CD4-positive, alpha-beta memory T cell (primary cell): ENCODE measurements at regions not wholly inside any gene's neighbourhood (a gene's known extent, or its start where the extent isn't known, plus 50 kb on each side); places are given as distances from the start of the nearest gene placed in this dataset.

Experiments used
- CTCF ChIA-PET: fragments of 350-600 bp; sonication (Branson Sonifier 250); formaldehyde crosslinking; loops from one replicate; lab custom pipeline; 2021; ENCODE audit warnings: inconsistent platforms; ENCODE audit not compliant: partially characterized antibody; lab: Charles Lee
- POLR2A ChIA-PET: fragments of 350-600 bp; sonication (Branson Sonifier 250); formaldehyde crosslinking; loops from one replicate; lab custom pipeline; 2021; ENCODE audit not compliant: partially characterized antibody; lab: Charles Lee
- DNase-seq, 5 donors: peaks; one replicate each; pipeline versions ENCODE4 v3.0.0 to v3.0.0-alpha.2; 2020 to 2022; ENCODE audit warnings: mixed read lengths in 1 of 5
- H3K27ac ChIP-seq: one replicate; pipeline ENCODE4 v1.7.0; 2013; ENCODE audit warnings: low read depth, low read length
- H3K27me3 ChIP-seq: 2 replicates; pipeline ENCODE4 v1.7.0; 2013; ENCODE audit warnings: mild to moderate bottlenecking, low read length, moderate library complexity; ENCODE audit not compliant: insufficient read depth
- H3K36me3 ChIP-seq: 2 replicates; pipeline ENCODE4 v1.7.0; 2013; ENCODE audit warnings: mild to moderate bottlenecking, low read length, moderate library complexity; ENCODE audit not compliant: insufficient read depth
- H3K4me1 ChIP-seq: 2 replicates; pipeline ENCODE4 v1.7.0; 2013; ENCODE audit warnings: mild to moderate bottlenecking, low read length, moderate library complexity; ENCODE audit not compliant: insufficient read depth
- H3K4me3 ChIP-seq, 2 donors: one replicate each; pipeline ENCODE4 v1.7.0; 2013; ENCODE audit warnings: low read length in 2 of 2, mild to moderate bottlenecking in 1 of 2
- H3K9me3 ChIP-seq, 2 donors: one replicate each; pipeline ENCODE4 v1.7.0; 2013; ENCODE audit warnings: low read length in 2 of 2, control low read depth in 1 of 2; ENCODE audit not compliant: control insufficient read depth in 1 of 2
- H3K27ac Mint-ChIP-seq, 7 donors: one replicate each; pipeline ENCODE4 v1.8.0; 2020 to 2021; ENCODE audit warnings: mixed read lengths in 7 of 7, mild to moderate bottlenecking in 6 of 7, inconsistent platforms in 3 of 7, moderate library complexity in 3 of 7
- H3K27me3 Mint-ChIP-seq, 2 donors: one replicate each; pipeline ENCODE4 v1.8.0; 2020 to 2021; ENCODE audit warnings: mixed read lengths in 2 of 2
- H3K36me3 Mint-ChIP-seq, 2 donors: one replicate each; pipeline ENCODE4 v1.8.0; 2020 to 2021; ENCODE audit warnings: mixed read lengths in 2 of 2, inconsistent platforms in 1 of 2, mild to moderate bottlenecking in 1 of 2
- H3K4me1 Mint-ChIP-seq, 4 donors: one replicate each; pipeline ENCODE4 v1.8.0; 2020 to 2021; ENCODE audit warnings: mixed read lengths in 4 of 4, mild to moderate bottlenecking in 1 of 4
- H3K4me3 Mint-ChIP-seq, 8 donors: one replicate each; pipeline ENCODE4 v1.8.0; 2020 to 2021; ENCODE audit warnings: mixed read lengths in 8 of 8, mild to moderate bottlenecking in 7 of 8, moderate library complexity in 6 of 8, inconsistent platforms in 3 of 8
- H3K9me3 Mint-ChIP-seq, 8 donors: one replicate each; pipeline ENCODE4 v1.8.0; 2020 to 2021; ENCODE audit warnings: mixed read lengths in 8 of 8, mild to moderate bottlenecking in 5 of 8, inconsistent platforms in 3 of 8, moderate library complexity in 1 of 8
- intact Hi-C: fragments of 100-400 bp; cut with micrococcal nuclease; formaldehyde crosslinking; loops from one replicate; pipeline ENCODE4 v1.15.1; 2023

DNA sequence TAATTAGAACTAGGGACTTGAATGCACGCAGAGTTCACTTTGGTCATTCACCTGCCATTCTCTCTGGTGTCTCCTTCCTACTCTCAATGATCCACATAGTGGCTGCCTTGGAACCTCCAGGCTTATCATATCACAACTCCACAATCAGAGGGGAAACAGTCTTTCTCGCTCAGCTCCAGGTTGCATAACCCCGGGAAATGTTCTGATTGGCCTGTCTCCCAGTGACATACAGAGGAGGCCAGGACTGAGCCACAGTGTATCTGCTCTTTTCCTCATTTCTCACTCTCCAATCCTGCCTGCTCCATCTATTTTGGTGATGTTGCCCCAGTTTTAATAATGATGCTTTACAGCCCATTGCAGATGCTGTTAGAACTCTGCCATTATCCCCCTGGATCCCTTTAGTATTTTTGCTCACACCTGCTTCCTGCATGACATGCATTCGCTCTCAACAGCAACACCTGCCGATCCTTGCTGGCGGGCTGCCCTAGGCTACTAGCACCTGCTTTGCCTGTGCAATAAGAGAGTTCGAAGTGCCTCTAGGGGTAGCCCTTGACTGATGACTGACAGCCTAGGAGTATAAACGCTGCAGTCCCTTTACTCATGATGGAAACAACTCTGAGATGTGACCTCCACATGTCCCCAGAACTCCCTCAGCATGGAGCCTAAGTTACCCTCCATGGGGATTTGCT lies 211.3 kb upstream of the RPS6KA3 start:
- Mint-ChIP-seq H3K9me3 (no peaks in the 10 kb centered on the region), H3K4me1 (no peaks in the 10 kb centered on the region), H3K27ac (no peak overlapping the region), H3K27me3 (no peaks in the 10 kb centered on the region), H3K4me3 (no peak overlapping the region), H3K36me3 (no peaks in the 10 kb centered on the region)
- CTCF ChIA-PET, result no interaction called here
- Histone ChIP-seq H3K4me3 (no peak overlapping the region), H3K27ac (no peak overlapping the region), H3K9me3 (no peaks in the 10 kb centered on the region), H3K36me3 (no peaks in the 10 kb centered on the region), H3K27me3 (no peaks in the 10 kb centered on the region), H3K4me1 (no peaks in the 10 kb centered on the region)
- POLR2A ChIA-PET, result no interaction called here
- no peak for DNase-seq
- intact Hi-C loops, result no loop called here

DNA sequence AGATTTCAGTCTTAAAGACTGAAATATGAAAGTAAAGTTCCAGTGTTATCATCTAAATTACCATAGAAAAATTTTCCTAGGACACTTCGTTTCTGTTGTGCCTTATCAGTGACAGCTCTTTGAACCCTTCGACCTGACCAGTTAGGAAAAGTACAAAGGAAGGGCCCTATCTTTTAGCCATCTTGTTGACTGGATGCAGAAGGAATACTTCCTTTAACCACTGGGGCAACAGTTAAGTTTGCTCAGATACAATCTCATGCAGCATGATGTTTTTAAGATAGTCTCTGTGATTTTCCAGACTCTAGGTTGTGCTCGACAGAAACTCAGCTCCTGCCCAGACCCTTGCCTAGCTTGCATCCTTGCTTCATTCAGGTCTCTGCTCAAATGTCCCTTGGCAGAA lies 210.5 kb upstream of the RPS6KA3 start:
- POLR2A ChIA-PET, result no interaction called here
- Mint-ChIP-seq H3K27ac (no peak overlapping the region), H3K4me3 (no peak overlapping the region), H3K27me3 (no peaks in the 10 kb centered on the region), H3K9me3 (no peaks in the 10 kb centered on the region), H3K36me3 (no peaks in the 10 kb centered on the region), H3K4me1 (no peaks in the 10 kb centered on the region)
- CTCF ChIA-PET, result no interaction called here
- H3K36me3 ChIP-seq, result no peaks in the 10 kb centered on the region
- no peak overlapping the region for H3K4me3 ChIP-seq
- H3K4me1 ChIP-seq, result no peaks in the 10 kb centered on the region
- no peak for DNase-seq
- no peaks in the 10 kb centered on the region for H3K9me3 ChIP-seq
- no peaks in the 10 kb centered on the region for H3K27me3 ChIP-seq
- H3K27ac ChIP-seq, result no peak overlapping the region
- intact Hi-C loops, result no loop called here

DNA sequence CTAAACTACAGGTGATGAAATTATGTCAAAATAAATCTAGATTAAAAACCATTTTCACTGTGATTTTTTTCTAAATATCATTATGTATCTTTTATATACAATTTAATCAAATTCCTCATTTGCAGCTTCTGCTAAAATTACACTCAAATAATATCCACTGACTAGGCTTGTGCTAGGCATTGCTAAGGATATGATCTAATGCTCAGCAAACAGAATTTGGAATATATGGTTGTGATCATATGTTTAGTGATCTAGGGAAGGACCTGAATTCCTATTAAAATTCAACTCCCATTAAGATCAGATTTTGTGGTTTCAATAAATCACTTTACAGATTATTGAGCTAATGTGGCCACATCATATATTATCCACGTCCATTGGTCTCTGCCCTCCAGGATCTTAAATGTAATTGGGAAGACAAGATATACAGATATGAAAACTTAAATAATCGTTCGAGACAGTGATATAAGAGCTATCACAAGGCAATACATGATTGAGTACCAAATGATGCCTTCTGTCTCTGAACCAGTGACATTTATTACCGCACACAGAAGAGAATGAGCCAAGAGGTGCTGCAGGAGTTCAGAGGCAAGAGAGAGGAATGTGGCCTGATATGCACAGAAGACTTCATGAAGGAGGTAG lies 206.0 kb upstream of the RPS6KA3 start:
- ChIA-PET POLR2A (interaction anchor here (1.1 kb wide), 1 partner anchor 27 kb away, joined by 3 read pairs; no protein-coding TSS in a partner anchor), CTCF (interaction anchor here (1.1 kb wide), 1 partner anchor 10 kb away, joined by 4 read pairs; no protein-coding TSS in a partner anchor)
- no peak for DNase-seq
- H3K9me3 Mint-ChIP-seq, result no peaks in the 10 kb centered on the region
- no peak overlapping the region for H3K4me3 Mint-ChIP-seq
- no peaks in the 10 kb centered on the region for H3K36me3 Mint-ChIP-seq
- Histone ChIP-seq H3K9me3 (no peaks in the 10 kb centered on the region), H3K36me3 (no peaks in the 10 kb centered on the region), H3K4me3 (no peak overlapping the region), H3K27me3 (no peaks in the 10 kb centered on the region), H3K4me1 (no peaks in the 10 kb centered on the region), H3K27ac (no peak overlapping the region)
- H3K27me3 Mint-ChIP-seq, result no peaks in the 10 kb centered on the region
- H3K27ac Mint-ChIP-seq, result no peak overlapping the region
- intact Hi-C loops, result no loop called here
- H3K4me1 Mint-ChIP-seq, result no peaks in the 10 kb centered on the region

GRCh38 chrX:20472148-20472547 lies 205.4 kb upstream of the RPS6KA3 start:
- intact Hi-C loops, result no loop called here
- Mint-ChIP-seq H3K4me3 (no peak overlapping the region), H3K27ac (no peak overlapping the region), H3K27me3 (no peaks in the 10 kb centered on the region), H3K36me3 (no peaks in the 10 kb centered on the region), H3K9me3 (peaks cover 0 to 1% (median 0%) of the 10 kb centered on the region in 8 donors), H3K4me1 (no peaks in the 10 kb centered on the region)
- Histone ChIP-seq H3K9me3 (no peaks in the 10 kb centered on the region), H3K4me3 (no peak overlapping the region), H3K36me3 (no peaks in the 10 kb centered on the region), H3K4me1 (no peaks in the 10 kb centered on the region), H3K27ac (no peak overlapping the region), H3K27me3 (no peaks in the 10 kb centered on the region)
- ChIA-PET CTCF (interaction anchor here (1.1 kb wide), 1 partner anchor 9 kb away, joined by 4 read pairs; no protein-coding TSS in a partner anchor), POLR2A (interaction anchor here (1.1 kb wide), 1 partner anchor 28 kb away, joined by 3 read pairs; no protein-coding TSS in a partner anchor)
- DNase-seq, result no peak

GRCh38 chrX:20471483-20471882 lies 204.8 kb upstream of the RPS6KA3 start:
- Mint-ChIP-seq H3K4me3 (no peak overlapping the region), H3K4me1 (no peaks in the 10 kb centered on the region), H3K9me3 (peaks cover 0 to 1% (median 0%) of the 10 kb centered on the region in 8 donors), H3K27me3 (no peaks in the 10 kb centered on the region), H3K36me3 (no peaks in the 10 kb centered on the region), H3K27ac (no peak overlapping the region)
- Histone ChIP-seq H3K4me3 (no peak overlapping the region), H3K27ac (no peak overlapping the region), H3K36me3 (no peaks in the 10 kb centered on the region), H3K4me1 (no peaks in the 10 kb centered on the region), H3K9me3 (no peaks in the 10 kb centered on the region), H3K27me3 (no peaks in the 10 kb centered on the region)
- intact Hi-C loops, result no loop called here
- ChIA-PET POLR2A (interaction anchor here (1.1 kb wide), 1 partner anchor 29 kb away, joined by 3 read pairs; no protein-coding TSS in a partner anchor), CTCF (interaction anchor here (1.1 kb wide), 1 partner anchor 8 kb away, joined by 4 read pairs; no protein-coding TSS in a partner anchor)
- DNase-seq, result no peak

GRCh38 chrX:20463296-20464075 lies 196.8 kb upstream of the RPS6KA3 start:
- ChIA-PET POLR2A (no interaction called here), CTCF (interaction anchor here (0.8 kb wide), 1 partner anchor 9 kb away, joined by 4 read pairs; no protein-coding TSS in a partner anchor)
- Mint-ChIP-seq H3K4me3 (peak overlapping the region in 4 of 8 donors; percentile 0 to 32 (median 14)), H3K27ac (peak overlapping the region in 3 of 7 donors; percentile 2 to 3 (median 3)), H3K36me3 (no peaks in the 10 kb centered on the region), H3K27me3 (no peaks in the 10 kb centered on the region), H3K9me3 (peaks cover 0 to 4% (median 0%) of the 10 kb centered on the region in 8 donors), H3K4me1 (peaks cover 8 to 15% (median 12%) of the 10 kb centered on the region in 4 donors)
- Histone ChIP-seq H3K4me3 (no peak overlapping the region), H3K36me3 (no peaks in the 10 kb centered on the region), H3K4me1 (peaks cover 5% of the 10 kb centered on the region), H3K27ac (no peak overlapping the region), H3K9me3 (no peaks in the 10 kb centered on the region), H3K27me3 (no peaks in the 10 kb centered on the region)
- intact Hi-C loops, result no loop called here
- DNase-seq, result no peak

DNA sequence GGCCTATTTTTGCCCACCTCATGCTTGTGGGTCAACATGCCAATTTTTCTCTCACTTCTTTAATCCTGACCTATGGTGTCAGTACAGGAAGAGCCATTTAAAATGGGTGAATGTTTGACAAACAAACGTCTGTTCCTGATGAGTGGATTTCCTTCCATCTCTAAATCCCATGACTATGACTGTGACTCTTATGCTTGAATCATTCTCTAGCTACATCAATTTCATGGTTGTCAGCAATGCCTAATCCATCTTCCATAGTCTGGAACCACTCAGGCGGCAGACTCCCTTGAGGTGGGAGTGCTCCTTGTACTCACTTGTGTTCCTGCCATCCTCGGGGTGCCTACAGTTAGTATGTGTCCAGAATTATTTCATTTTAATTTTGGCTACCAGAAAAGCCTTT lies 194.9 kb upstream of the RPS6KA3 start:
- no peaks in the 10 kb centered on the region for H3K9me3 ChIP-seq
- no peak overlapping the region for H3K27ac ChIP-seq
- Mint-ChIP-seq H3K9me3 (peaks cover 0 to 4% (median 0%) of the 10 kb centered on the region in 8 donors), H3K27ac (no peak overlapping the region), H3K36me3 (no peaks in the 10 kb centered on the region), H3K4me1 (peaks cover 8 to 15% (median 13%) of the 10 kb centered on the region in 4 donors), H3K27me3 (no peaks in the 10 kb centered on the region), H3K4me3 (no peak overlapping the region)
- no peaks in the 10 kb centered on the region for H3K27me3 ChIP-seq
- peaks cover 5% of the 10 kb centered on the region for H3K4me1 ChIP-seq
- ChIA-PET CTCF (no interaction called here), POLR2A (no interaction called here)
- no peaks in the 10 kb centered on the region for H3K36me3 ChIP-seq
- intact Hi-C loops, result no loop called here
- no peak overlapping the region for H3K4me3 ChIP-seq
- no peak for DNase-seq
